Memory B cell (primary cell): ENCODE measurements at regions not wholly inside any gene's neighbourhood (a gene's known extent, or its start where the extent isn't known, plus 50 kb on each side); places are given as distances from the start of the nearest gene placed in this dataset.
"Not testable (repeated sequence)": the region's sequence is repeated elsewhere in the genome, so short reads cannot be mapped to it uniquely, and the experiment has no call there.

Experiments used
- ATAC-seq: fragments of 150-1000 bp; cut with Tn5 transposase; 2 replicates; pipeline ENCODE4 v1.10.0; 2021; ENCODE audit warnings: low read depth, mild to moderate bottlenecking, moderate library complexity
- DNase-seq, 2 donors: peaks; one replicate each; pipeline ENCODE4 v3.0.0; 2022; ENCODE audit warnings: low spot score in 2 of 2
- H3K27ac Mint-ChIP-seq: one replicate; pipeline ENCODE4 v1.8.0; 2022; ENCODE audit warnings: mild to moderate bottlenecking, moderate library complexity, mixed read lengths
- H3K27me3 Mint-ChIP-seq: one replicate; pipeline ENCODE4 v1.8.0; 2022; ENCODE audit warnings: mixed read lengths
- H3K36me3 Mint-ChIP-seq: one replicate; pipeline ENCODE4 v1.8.0; 2022; ENCODE audit warnings: mild to moderate bottlenecking, mixed read lengths
- H3K4me1 Mint-ChIP-seq: one replicate; pipeline ENCODE4 v1.8.0; 2022; ENCODE audit warnings: mixed read lengths
- H3K4me3 Mint-ChIP-seq: one replicate; pipeline ENCODE4 v1.8.0; 2022; ENCODE audit warnings: mild to moderate bottlenecking, moderate library complexity, mixed read lengths
- H3K9me3 Mint-ChIP-seq: one replicate; pipeline ENCODE4 v1.8.0; 2022; ENCODE audit warnings: mixed read lengths

DNA sequence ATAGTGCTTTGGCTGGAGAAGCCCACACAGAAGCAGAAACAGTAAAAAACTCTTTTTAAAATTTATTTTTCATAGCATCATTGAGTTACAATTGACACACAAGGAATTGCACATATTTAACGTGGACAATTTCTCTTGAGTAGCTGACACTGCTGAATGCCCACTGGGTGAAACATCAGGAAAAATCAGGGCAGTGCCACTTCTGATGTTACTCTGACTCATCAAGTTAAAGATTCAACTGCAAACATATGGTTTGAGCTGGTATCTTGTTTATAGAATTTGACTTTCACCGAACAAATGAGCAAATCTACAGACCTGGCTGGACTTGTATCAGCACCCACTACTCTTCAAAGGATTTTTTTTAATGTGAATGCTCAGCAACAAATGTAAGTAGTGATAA lies 66.3 kb upstream of the CTSV start:
- not testable (repeated sequence) for DNase-seq, H3K27ac Mint-ChIP-seq, H3K4me3 Mint-ChIP-seq, H3K36me3 Mint-ChIP-seq, H3K9me3 Mint-ChIP-seq, ATAC-seq, H3K27me3 Mint-ChIP-seq, H3K4me1 Mint-ChIP-seq

DNA sequence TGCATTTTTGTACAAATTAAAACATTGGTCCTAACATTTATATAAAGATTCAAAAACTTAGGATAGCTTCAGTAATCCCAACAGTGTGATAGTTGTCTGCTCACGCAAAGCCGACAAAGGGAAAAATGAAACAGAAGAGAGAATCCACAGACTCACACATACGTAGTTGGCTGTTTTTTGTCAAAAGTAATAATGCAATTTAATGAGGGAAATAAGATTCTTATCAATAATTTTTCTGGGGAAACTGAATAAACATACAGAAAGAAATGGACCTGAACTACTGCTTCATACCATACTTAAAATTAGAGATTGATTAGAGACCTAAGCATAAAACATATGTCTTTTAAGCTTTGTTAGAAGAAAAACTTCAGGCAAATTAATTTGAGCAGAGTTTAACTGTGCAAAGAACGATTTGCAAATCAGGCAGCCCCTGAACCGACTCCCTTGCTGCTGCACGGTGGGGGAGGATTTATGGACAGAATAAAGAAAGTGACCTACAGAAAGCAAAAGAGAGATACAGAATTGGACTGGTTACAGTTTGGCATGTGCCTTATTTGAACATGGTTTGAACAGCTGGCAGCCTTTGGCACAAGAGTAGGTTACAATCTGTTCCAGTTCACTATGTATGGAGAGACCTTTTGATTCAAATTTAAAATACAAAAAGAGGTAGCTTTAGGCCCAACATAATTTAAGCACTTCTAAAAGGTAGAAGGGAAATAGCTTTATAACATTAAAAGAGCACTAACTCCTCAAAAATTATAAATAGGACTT lies 64.9 kb upstream of the CTSV start:
- not testable (repeated sequence) for H3K27ac Mint-ChIP-seq

DNA sequence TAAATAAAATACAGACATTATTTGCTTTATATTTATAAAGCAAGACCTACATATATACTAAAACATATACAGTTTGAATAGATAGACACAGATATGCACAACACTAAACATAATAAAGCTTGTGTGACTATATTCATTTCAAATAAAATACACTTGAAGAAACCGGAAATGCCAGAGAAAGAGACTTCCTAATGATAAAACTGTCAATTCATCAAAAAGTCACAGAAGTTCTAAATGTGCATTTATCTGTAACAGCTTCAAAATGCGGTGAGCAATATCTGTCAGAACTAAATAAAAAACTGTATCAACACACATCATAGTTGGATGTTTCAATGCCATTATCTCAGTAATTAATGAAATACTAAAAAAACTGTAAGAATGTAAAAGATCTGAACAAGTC lies 60.6 kb upstream of the CTSV start:
- H3K4me1 Mint-ChIP-seq, H3K36me3 Mint-ChIP-seq, H3K27ac Mint-ChIP-seq, H3K27me3 Mint-ChIP-seq, H3K4me3 Mint-ChIP-seq, ATAC-seq, H3K9me3 Mint-ChIP-seq, DNase-seq: not testable (repeated sequence)

More for the DNA sequence above, 64.9 kb upstream of the CTSV start:
- H3K36me3 Mint-ChIP-seq, DNase-seq, H3K9me3 Mint-ChIP-seq, H3K4me3 Mint-ChIP-seq, H3K27me3 Mint-ChIP-seq, ATAC-seq, H3K4me1 Mint-ChIP-seq: not testable (repeated sequence)

DNA sequence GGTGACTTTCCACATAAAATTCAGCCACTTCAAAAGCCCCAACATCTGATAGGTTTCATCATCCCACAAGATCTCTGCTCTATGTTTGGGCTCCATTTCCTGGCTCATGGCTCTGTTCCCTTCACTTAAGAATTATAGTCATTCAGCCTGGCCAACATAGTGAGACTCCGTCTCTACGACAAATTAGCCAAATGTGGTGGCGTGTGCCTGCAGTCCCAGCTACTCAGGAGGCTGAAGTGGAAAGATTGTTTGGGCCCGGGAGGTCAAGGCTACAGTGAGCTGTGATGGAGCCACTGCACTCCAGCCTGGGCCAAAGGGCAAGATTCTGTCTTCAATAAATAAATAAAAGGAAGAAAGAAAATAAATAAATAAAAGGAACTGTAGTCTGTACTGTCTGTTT lies 57.9 kb upstream of the CTSV start:
- Mint-ChIP-seq H3K4me3 (no peak overlapping the region), H3K27ac (no peak overlapping the region), H3K4me1 (no peaks in the 10 kb centered on the region), H3K9me3 (no peaks in the 10 kb centered on the region), H3K27me3 (peaks cover 6% of the 10 kb centered on the region), H3K36me3 (no peaks in the 10 kb centered on the region)
- no peak for DNase-seq
- no peak for ATAC-seq

DNA sequence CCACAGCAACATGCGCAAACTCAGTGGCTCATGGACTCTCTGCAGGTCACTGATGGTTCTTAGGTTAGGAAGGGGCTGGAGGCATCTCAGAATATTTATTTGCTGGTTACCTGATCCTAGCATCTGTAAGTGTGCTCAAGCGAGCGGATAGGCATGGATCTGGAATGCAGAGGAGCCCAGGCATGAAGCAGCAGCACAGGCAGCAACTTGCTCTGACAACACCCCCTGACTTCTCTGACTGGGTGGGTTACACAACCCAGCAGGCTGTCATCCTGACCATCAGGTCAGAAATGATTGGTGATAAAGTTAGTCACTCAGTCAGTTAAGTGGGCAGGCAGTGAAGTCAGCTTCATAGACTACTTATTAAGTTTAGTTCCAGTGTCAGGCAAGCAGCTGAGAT lies 50.4 kb upstream of the CTSV start:
- not testable (repeated sequence) for DNase-seq, ATAC-seq, H3K4me3 Mint-ChIP-seq, H3K36me3 Mint-ChIP-seq, H3K27ac Mint-ChIP-seq, H3K9me3 Mint-ChIP-seq, H3K4me1 Mint-ChIP-seq
- H3K27me3 Mint-ChIP-seq: peaks cover 10% of the 10 kb centered on the region
